C4-2B (cell line): ENCODE measurements at regions not wholly inside any gene's neighbourhood (a gene's known extent, or its start where the extent isn't known, plus 50 kb on each side); places are given as distances from the start of the nearest gene placed in this dataset.

Source experiments
- ZFX ChIP-seq: fragments of 450-650 bp; IDR thresholded peaks from 2 replicates; pipeline ENCODE4 v1.6.1; 2017
- TF ChIP-seq, protein P1 (sequence below): fragments of 450-650 bp; conservative IDR thresholded peaks from 2 replicates; pipeline ENCODE4 v1.5.1; 2017; ENCODE audit warnings: mild to moderate bottlenecking

DNA sequence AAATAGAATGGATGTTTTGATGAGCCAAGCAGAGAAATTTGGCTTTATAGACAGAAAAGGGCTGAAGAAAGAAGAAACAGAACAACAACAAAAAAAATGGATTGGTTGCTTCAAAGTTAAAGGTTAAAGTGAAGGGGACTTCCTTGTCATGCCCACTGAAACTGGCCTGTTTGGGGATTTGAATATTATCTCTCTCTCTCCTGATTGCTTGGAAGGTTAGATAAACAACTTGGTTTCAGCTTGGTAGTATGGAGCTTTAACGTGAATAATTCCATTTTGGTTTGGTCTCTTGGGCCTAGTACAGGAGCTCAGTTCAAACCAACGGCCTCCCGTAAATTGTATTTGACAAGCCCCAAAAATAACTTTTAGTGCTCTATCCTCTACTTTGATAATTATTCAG is 70.8 kb upstream of the MBNL1 start:
- TF ChIP-seq, protein P1, sequence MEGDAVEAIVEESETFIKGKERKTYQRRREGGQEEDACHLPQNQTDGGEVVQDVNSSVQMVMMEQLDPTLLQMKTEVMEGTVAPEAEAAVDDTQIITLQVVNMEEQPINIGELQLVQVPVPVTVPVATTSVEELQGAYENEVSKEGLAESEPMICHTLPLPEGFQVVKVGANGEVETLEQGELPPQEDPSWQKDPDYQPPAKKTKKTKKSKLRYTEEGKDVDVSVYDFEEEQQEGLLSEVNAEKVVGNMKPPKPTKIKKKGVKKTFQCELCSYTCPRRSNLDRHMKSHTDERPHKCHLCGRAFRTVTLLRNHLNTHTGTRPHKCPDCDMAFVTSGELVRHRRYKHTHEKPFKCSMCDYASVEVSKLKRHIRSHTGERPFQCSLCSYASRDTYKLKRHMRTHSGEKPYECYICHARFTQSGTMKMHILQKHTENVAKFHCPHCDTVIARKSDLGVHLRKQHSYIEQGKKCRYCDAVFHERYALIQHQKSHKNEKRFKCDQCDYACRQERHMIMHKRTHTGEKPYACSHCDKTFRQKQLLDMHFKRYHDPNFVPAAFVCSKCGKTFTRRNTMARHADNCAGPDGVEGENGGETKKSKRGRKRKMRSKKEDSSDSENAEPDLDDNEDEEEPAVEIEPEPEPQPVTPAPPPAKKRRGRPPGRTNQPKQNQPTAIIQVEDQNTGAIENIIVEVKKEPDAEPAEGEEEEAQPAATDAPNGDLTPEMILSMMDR, result no peak
- no peak for TF ChIP-seq ZFX
